NCI-H2171 treated with DMSO at 0.1 percent for 48 hours (cell line): ENCODE measurements at regions not wholly inside any gene's neighbourhood (a gene's known extent, or its start where the extent isn't known, plus 50 kb on each side); places are given as distances from the start of the nearest gene placed in this dataset.
"Not testable (repeated sequence)": the region's sequence is repeated elsewhere in the genome, so short reads cannot be mapped to it uniquely, and the experiment has no call there.

Experiments used
- DNase-seq: peaks from one replicate; lab custom pipeline; 2025; lab: John Stamatoyannopoulos, UW

- DNase-seq = no peak
Observed at GRCh38 chr13:109274188-109274821, 512.1 kb downstream of the IRS2 start.

DNA sequence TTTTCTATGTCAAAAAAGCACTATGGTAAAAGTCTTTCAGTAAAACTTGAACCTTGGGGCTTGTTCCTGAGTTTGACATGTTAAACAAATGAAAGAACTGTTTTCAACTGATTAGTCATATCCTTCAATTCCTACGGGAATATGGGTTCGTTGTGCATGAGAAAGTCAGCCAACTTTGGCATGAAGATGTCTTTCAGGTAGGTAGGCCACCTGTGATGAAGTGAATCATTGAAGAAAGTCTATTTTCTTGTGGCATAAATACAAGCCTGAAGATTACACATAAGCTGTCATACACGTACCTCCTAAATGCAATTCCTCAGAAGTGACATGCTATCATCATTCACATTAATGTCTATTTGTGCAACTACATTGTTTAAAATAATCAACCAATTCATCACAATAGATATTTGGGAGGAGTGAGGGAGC, 513.0 kb downstream of the IRS2 start:
- no peak for DNase-seq

GRCh38 chr13:109272595-109273325, 513.6 kb downstream of the IRS2 start:
- no peak for DNase-seq

DNA sequence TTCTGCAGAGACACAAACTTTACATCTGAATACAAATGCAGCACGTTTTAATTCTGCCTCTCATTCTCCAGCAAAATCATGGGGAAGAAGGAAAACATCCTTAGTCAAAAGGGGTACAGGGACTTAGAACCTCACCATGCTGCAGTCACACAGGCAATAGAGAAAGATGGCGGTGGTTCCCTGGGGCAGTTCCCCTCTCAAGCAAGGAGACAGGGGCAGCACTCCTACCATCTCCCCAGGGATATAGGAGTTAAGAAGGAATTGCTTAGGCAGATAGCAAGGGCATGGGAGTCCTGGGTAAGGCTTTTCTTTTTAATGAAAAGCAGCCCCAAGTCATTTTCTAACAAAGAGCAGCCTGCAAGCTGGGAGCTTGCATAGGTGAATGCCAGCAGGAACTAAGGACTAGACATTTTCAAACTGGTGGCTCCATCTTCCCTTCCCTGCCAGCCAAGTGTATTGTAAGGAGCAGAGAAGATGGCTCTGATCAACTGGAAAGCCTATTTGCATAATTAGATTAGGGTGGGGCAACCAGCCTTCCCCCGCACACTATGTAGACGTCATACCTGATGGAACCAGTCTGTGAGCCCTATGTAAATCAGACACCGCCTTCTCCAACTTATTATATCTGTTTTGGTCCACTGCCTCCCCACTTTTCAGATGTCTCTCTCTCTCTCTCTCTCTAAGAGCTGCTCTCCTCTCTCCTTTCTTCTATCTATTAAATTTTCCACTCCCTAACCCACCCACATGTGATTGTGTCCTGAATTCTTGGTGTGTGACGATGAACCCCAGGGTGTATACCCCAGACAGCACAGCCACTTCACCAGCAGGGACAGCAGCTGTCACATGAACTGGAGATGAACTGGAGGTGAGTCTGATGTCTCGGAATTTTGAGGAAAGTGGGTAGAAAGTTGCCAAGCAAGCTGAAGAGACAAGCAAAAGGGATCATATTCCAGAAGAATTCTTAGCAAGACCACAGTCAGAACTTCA, 514.5 kb downstream of the IRS2 start:
- no peak for DNase-seq

- no peak for DNase-seq
Observed at GRCh38 chr13:109271061-109271460, 515.3 kb downstream of the IRS2 start.

DNA sequence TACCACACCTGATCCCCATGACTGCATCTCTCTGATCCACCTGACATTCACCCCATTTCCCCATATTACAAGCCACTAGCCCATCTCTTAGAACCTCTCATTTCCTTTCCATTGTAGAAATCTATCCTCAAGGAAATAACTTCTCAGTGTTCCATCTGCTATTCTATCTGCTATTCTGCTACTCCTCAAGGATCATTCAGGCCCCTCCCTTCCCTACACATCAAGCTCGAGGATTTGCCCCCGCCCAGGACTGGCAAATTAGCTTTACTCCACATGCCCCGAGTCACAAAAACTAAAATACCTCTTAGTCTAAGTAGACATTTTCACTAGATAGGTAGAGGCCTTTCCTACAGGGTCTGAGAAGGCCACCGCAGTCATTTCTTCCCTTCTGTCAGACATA, 517.0 kb downstream of the IRS2 start:
- DNase-seq = not testable (repeated sequence)

GRCh38 chr13:109268492-109268891, 517.9 kb downstream of the IRS2 start:
- not testable (repeated sequence) for DNase-seq

GRCh38 chr13:109267400-109267799, 519.0 kb downstream of the IRS2 start:
- DNase-seq = not testable (repeated sequence)

GRCh38 chr13:109265438-109265742, 521.0 kb downstream of the IRS2 start:
- DNase-seq = not testable (repeated sequence)

DNA sequence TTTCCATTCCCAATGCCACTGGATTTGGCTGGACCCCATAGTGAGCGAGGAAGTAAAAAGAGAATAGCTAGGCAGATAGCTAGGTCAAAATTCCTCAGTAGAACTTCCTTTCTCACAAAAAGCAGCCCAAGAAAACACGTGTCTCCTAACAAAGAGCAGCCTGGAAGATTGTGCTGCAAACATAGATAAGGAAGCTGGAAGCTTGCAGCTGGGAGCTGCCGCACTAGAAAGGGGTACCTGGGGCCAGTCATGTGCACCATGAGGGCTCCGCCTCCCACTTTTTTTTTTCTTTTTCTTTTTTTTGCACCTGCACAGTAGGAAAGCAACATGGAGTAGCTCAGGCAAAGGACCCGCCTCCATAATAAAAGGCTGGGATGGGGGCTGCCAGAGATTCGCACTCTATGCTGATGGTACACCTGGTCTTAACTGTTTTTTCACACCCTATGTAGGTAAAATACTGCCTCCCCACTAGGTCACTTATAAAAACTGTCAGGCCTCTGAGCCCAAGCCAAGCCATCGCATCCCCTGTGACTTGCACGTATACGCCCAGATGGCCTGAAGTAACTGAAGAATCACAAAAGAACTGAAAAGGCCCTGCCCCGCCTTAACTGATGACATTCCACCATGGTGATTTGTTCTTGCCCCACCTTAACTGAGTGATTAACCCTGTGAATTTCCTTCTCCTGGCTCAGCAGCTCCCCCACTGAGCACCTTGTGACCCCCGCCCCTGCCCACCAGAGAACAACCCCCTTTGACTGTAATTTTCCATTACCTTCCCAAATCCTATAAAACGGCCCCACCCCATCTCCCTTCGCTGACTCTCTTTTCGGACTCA, 521.6 kb downstream of the IRS2 start:
- DNase-seq = not testable (repeated sequence)

- not testable (repeated sequence) for DNase-seq
Observed at GRCh38 chr13:109257761-109258157, 528.6 kb downstream of the IRS2 start.
